Ramos (cell line): ENCODE measurements at regions not wholly inside any gene's neighbourhood (a gene's known extent, or its start where the extent isn't known, plus 50 kb on each side); places are given as distances from the start of the nearest gene placed in this dataset.

Experiments
- in situ Hi-C: fragments of 300-500 bp; cut with MboI; formaldehyde crosslinking; loops from one replicate; pipeline ENCODE4 v1.14.3; 2022; ENCODE audit warnings: low sequenced_read_pairs; ENCODE audit not compliant: unreplicated experiment

GRCh38 chr21:28444557-28444956 is 548.1 kb downstream of the LTN1 start:
- in situ Hi-C loops = no loop called here

DNA sequence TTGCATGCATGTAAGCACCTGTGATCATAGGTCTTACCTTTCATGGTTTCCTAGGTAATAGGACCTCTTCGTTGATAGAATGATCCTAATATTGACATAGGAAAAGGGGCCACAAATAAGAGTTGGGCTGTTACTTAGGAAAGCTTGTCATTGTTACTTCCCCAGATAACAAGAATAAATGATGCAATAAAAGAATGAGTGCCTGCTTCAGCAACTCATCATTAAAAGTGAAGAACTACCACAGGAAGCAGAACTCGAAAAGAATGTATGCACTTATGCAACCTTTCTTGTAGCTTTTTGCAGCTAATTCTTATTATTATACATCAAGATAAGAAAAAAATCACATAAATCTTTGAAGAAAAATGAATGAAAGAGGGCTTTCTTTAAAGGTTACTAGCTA is 548.6 kb downstream of the LTN1 start:
- in situ Hi-C loops = no loop called here

GRCh38 chr21:28442624-28443023 is 550.1 kb downstream of the LTN1 start:
- in situ Hi-C loops = no loop called here

DNA sequence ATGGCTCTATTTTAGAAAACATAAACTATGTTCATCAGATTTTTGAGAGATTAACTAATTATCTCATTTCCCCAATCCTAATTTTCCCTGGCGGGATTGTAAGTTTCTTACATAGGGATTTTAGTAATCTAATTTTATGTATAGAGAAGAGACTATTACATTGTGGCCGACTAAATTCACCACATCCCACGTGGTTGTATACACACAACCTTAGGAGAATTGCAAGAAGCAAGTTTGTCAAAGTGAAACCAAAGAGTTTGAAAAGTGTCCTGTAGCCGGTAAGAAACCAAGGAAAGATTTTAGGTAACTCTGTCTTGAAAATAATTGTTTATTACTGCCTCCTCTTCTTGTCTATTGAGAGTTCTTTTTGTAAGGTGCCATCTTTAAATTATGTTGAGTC is 550.6 kb downstream of the LTN1 start:
- in situ Hi-C loops = no loop called here

DNA sequence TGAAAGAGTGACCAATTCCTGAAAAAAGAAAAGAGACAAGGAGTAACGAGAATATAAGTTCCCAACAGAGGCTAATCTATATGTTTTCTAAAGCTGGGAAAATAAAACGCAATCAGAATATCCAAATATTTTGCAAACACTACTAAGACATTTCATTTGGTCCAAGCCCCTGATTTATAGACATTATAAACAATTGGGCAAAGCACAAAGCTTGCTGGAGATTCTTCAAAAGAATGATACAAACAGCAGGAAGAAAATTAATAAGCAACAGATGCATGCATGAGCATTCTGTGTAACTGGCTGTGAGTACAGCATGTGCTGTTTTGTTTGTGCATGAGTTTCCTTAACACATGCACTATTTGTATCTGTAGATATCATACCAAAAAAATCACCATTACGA is 552.9 kb downstream of the LTN1 start:
- in situ Hi-C loops = no loop called here

DNA sequence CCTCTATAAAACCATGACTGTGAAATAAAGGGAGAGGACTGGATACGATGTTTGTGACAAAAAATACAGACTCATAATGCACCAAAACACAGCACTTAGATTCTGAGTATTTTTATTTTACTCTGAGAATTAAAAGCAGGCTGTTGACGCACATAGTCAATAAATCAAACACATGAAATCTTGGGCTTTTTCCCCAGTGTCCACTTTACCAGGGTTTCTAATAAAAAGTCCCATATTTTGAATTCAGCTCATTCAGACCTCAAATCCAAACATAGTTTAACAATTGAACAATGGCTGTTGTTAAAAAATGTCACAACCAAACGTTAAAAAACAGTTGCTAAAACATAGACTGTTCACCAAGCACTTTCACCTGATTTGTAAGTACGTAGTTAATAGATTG is 553.4 kb downstream of the LTN1 start:
- in situ Hi-C loops = no loop called here

DNA sequence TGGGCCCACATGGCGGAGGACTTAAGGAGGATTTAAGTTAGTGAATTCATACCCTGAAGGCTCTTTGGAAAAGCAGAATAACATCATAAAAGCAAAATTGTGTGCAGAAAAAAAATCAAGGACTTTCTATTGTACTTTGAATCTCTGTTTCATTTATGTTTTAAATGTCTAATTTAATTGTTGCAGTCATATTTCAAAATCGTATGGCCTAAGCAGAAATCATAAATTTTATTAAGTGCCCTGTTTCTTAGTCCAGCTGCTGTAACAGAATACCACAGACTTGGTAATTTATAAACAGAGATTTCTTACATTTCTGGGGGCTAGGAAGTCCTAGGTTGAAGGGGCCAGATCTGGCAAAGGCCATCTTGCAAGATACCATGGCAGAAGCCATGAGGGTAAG is 555.6 kb downstream of the LTN1 start:
- in situ Hi-C loops = no loop called here

DNA sequence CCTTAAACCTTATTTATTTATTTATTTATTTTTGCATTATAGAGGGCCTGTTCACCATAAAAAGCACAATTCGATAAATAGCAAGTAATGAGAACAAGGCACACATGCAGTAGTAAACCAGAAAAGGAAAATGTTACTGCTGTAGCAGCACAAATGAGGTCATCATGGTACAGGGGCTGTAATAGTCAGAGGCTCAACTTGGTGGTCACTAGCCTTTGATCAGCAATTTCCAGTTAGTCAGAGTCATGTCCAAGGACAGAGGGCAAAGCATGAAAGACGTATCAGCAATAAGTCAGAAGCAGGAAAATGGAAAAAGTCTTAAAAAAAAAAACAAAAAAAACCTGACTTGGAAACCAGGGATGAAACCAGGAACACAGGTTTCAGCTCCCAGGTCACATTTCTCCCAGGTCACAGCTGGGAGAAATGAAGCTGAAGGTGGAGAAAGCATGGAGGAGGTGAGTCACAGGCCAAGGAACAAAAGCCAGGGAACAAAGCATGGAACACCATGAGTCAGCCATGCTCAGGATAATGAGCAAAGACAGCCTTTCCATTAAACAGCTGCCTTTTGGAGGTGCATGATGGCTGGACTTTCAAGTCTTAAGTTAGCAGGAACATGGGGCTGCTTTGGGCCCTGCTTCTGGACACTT is 556.3 kb downstream of the LTN1 start:
- in situ Hi-C loops = no loop called here

GRCh38 chr21:28431527-28432200 is 561.0 kb downstream of the LTN1 start:
- in situ Hi-C loops = no loop called here

- in situ Hi-C loops = no loop called here
These were observed 561.7 kb downstream of the LTN1 start for GRCh38 chr21:28431022-28431421.

GRCh38 chr21:28429161-28429560 is 563.5 kb downstream of the LTN1 start:
- in situ Hi-C loops = no loop called here

GRCh38 chr21:28427394-28428022 is 565.2 kb downstream of the LTN1 start:
- in situ Hi-C loops = no loop called here

- in situ Hi-C loops = no loop called here
These were observed 566.1 kb downstream of the LTN1 start for GRCh38 chr21:28426545-28426944.

DNA sequence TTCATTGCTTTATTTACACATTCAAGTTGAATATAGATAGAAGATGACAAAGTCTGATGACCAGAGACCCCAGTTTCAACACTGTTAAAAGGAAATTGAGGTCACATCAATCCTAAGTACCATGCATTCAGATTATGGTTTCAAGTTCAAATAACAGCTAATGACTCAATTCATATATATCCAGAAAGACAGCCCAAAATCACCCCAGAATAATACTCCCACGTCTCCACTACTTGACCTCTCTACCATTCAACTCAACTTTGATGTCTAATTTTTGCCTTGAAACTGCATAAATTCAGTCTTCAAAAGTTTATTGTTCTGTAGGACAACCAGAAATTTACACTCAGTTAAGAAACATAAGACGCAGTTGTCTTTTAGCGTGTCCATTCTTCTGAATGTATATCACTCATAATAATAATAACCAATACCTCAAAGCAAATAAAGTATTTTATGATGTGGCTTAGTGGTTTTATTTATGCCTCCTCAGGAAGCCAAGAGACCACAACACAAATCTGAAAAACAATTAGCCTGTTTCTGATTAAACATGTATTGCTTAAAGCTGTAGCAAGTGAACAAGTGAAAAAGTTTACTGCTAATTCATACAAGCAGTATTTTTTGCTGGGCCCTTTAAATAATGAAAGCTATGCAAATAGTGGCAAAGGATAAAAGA is 569.0 kb downstream of the LTN1 start:
- in situ Hi-C loops = no loop called here

GRCh38 chr21:28421716-28422524 is 570.8 kb downstream of the LTN1 start:
- in situ Hi-C loops = no loop called here

GRCh38 chr21:28419811-28420210 is 572.9 kb downstream of the LTN1 start:
- in situ Hi-C loops = no loop called here

DNA sequence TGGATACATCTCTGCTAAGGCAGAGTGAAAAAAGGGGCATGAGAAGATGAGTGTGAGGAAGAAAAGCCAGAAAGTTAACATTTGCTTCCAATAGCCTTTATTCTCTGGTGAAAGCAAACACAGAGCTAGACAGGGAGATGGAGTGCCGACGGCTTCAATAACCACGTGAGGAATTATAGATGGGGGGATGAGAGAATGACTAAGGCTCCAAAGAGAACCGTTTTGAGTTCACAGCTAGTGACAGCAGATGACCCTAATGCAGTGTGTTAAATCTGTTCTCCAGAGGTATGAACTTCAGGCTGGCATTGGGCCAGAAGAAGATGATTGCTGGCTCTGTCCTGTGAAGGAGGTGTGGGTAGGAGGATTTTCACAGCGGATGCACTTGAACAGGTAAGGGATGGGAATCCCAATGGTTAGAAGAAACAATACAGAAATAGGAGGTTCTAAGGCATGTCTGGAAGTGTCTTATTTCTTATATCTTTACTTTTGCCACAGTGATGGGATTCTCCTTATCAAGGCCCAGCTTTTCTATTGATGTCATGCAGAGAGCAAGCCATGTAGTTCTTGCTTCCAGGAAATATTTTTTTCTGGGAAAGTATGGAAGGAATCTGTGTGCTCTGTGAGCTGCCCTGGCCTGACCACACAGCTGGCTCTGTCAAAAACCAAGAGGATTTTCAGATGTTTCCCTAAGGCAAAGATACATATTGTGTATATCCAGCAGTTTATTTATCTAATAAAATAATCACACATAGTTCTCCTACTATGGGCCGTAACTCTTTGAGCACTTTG is 573.8 kb downstream of the LTN1 start:
- in situ Hi-C loops = no loop called here

DNA sequence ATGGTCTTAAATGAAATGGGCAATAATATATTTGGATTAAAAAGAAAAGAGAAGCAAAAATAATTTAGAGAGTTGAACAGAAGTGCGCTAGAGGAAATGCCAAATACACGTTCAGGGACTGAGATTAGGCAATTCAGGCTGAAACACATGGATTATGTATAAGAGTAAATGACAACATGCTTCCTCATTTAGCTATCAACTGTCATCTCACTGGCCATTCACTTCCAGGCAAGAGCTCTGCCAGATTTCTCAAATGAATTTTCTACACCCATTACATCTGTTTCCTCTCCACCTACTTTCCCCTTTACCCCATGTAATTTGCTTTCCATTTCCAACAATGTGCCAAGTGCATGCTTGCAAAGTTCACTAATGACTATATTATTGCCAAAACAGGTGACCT is 582.4 kb downstream of the LTN1 start:
- in situ Hi-C loops = no loop called here

GRCh38 chr21:28402616-28402989 is 590.1 kb downstream of the LTN1 start:
- in situ Hi-C loops = no loop called here

GRCh38 chr21:28397040-28397439 is 595.6 kb downstream of the LTN1 start:
- in situ Hi-C loops = no loop called here
